ENCODE measurements at regions not wholly inside any gene's neighbourhood (a gene's known extent, or its start where the extent isn't known, plus 50 kb on each side); places are given as distances from the start of the nearest gene placed in this dataset.
"Not testable (repeated sequence)": the region's sequence is repeated elsewhere in the genome, so short reads cannot be mapped to it uniquely, and the experiment has no call there.

- DNase-seq (ENCODE audit: low read depth, low spot score) = no peak
Measured at GRCh38 chr13:37168926-37169325, 63.5 kb upstream of the CSNK1A1L start.

GRCh38 chr13:37168151-37168550 is 62.7 kb upstream of the CSNK1A1L start:
- no peak for DNase-seq (ENCODE audit: low read depth, low spot score)

DNA sequence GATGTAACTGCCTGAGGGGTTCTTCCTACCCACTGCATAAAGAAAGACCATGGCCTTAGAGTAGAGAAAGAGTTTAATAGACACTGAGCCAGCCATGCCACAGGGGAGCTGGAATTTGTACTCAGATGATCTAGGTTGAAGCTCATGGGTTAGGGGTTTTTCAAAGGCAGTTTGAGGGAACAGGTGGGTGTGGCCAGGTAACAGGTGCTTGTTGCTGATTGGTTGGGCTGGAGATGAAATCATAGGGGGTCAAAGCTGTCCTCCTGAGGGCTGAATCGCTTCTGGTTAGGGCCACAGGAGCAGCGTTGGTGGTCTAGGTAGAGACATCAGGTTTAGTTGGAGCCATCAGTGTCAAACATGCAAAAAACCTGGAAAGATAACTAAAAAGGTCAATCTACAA is 59.2 kb upstream of the CSNK1A1L start:
- no peak for DNase-seq (ENCODE audit: low read depth, low spot score)

DNA sequence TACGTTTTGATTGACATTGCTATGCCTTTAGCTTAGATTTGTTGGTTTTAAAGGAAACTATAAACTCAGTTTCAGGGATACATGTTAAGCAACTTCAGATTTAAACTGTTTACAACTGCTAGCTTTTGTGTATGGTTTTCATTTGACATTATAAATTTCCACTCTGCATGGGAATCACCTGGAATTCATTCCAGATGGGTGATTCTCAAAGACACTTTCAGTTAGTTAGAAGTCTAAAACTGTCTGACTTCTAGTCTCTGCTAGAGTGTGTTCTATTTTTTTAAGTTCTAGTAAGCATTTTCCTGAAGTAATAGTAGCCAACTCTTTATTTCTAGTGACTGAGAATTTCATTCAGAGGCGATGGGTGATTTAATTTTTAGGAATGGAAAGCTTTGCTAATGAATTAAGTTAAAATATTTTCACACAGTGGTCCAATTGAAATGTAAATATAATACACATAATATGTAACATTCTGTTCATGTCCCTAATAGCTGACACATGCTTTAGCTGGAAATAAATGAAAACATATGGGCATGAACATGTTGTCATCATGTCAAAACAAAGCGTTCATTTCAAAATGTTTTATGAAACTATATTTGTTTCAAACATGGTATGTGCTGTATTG is 58.3 kb upstream of the CSNK1A1L start:
- DNase-seq (ENCODE audit: low read depth, low spot score) = no peak

GRCh38 chr13:37158481-37158880 is 53.0 kb upstream of the CSNK1A1L start:
- no peak for DNase-seq (ENCODE audit: low read depth, low spot score)

DNA sequence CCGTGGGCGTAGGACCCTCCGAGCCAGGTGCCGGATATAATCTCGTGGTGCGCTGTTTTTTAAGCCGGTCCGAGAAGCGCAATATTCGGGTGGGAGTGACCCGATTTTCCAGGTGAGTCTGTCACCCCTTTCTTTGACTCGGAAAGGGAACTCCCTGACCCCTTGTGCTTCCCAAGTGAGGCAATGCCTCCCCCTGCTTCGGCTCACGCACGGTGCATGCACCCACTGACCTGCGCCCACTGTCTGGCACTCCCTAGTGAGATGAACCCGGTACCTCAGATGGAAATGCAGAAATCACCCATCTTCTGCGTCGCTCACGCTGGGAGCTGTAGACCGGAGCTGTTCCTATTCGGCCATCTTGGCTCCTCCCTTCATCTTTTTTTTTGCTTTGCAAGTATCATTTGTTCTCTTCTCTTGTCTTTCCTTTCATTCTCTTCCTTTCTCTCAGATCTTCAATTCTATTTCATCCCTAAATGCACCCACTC is 50.2 kb upstream of the CSNK1A1L start:
- DNase-seq (ENCODE audit: low read depth, low spot score) = not testable (repeated sequence)
